ENCODE measurements at regions not wholly inside any gene's neighbourhood (a gene's known extent, or its start where the extent isn't known, plus 50 kb on each side); places are given as distances from the start of the nearest gene placed in this dataset.

- H3K36me3 ChIP-seq (ENCODE audit: insufficient read depth) = no peaks in the 10 kb centered on the region
- 81% methylated on average over 4 of the region's 4 CpGs for WGBS
- DNase-seq (ENCODE audit: extremely low spot score) = no peak
- no peaks in the 10 kb centered on the region for H3K4me1 ChIP-seq (ENCODE audit: insufficient read depth)
- no peak overlapping the region for H3K4me3 ChIP-seq (ENCODE audit: low read depth, low read length)
- H3K27ac ChIP-seq (ENCODE audit: low read depth) = no peak overlapping the region
Measured at GRCh38 chr10:121057269-121057668, 206.1 kb downstream of the WDR11 start.

DNA sequence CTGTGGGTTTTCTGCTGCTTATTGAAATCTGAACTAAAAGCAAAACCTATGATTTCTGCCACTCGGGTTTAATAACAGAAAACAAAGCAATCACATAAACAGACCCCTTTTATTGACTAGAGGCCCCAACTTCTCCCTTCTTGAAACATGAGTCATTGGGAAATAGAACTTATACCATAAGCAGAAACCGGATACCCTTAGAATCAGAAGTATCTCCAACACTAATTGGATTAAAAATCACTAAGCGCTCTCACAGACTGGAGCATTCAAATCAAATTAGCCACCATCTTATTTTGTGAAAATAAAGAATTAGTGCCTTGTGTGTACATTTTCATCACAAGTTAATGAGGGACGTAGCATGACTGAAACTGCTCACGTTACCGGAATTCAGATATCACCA is 206.9 kb downstream of the WDR11 start:
- DNase-seq (ENCODE audit: extremely low spot score) = no peak
- Histone ChIP-seq H3K27ac (ENCODE audit: low read depth) (no peak overlapping the region), H3K4me3 (ENCODE audit: low read depth, low read length) (no peak overlapping the region), H3K4me1 (ENCODE audit: insufficient read depth) (no peaks in the 10 kb centered on the region), H3K36me3 (ENCODE audit: insufficient read depth) (no peaks in the 10 kb centered on the region)
- WGBS = 87% methylated on average over 6 of the region's 6 CpGs

GRCh38 chr10:121059351-121059750 is 208.2 kb downstream of the WDR11 start:
- DNase-seq (ENCODE audit: extremely low spot score) = no peak
- Histone ChIP-seq H3K4me1 (ENCODE audit: insufficient read depth) (no peaks in the 10 kb centered on the region), H3K36me3 (ENCODE audit: insufficient read depth) (no peaks in the 10 kb centered on the region), H3K27ac (ENCODE audit: low read depth) (no peak overlapping the region), H3K4me3 (ENCODE audit: low read depth, low read length) (no peak overlapping the region)
- WGBS = 74% methylated on average over 4 of the region's 4 CpGs

GRCh38 chr10:121062115-121062514 is 211.0 kb downstream of the WDR11 start:
- H3K4me1 ChIP-seq (ENCODE audit: insufficient read depth) = no peaks in the 10 kb centered on the region
- 86% methylated on average over 3 of the region's 3 CpGs for WGBS
- H3K36me3 ChIP-seq (ENCODE audit: insufficient read depth) = no peaks in the 10 kb centered on the region
- no peak overlapping the region for H3K4me3 ChIP-seq (ENCODE audit: low read depth, low read length)
- no peak for DNase-seq (ENCODE audit: extremely low spot score)
- no peak overlapping the region for H3K27ac ChIP-seq (ENCODE audit: low read depth)

DNA sequence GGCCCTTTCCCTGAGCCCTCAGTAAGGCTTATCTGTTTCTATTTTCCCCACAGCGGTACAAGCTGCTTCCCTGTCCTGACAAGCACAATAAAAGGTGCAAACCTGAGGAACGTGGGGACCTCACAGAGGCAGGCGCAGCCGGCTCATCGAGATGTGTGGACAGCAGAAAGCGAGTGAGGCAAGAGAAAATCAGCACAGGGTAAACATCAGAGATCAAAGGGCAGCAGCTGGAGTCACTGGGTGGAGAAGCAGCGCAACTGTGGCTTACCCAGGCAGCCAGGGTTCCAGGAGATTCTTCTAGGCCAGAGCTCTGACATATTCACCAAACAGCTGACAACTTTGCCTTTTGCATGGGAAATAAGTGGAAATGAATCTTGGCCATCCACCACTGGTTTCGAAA is 212.6 kb downstream of the WDR11 start:
- 54% methylated on average over 8 of the region's 8 CpGs for WGBS
- no peak overlapping the region for H3K4me3 ChIP-seq (ENCODE audit: low read depth, low read length)
- no peaks in the 10 kb centered on the region for H3K4me1 ChIP-seq (ENCODE audit: insufficient read depth)
- no peak for DNase-seq (ENCODE audit: extremely low spot score)
- H3K36me3 ChIP-seq (ENCODE audit: insufficient read depth) = no peaks in the 10 kb centered on the region
- H3K27ac ChIP-seq (ENCODE audit: low read depth) = no peak overlapping the region

- H3K36me3 ChIP-seq (ENCODE audit: insufficient read depth) = no peaks in the 10 kb centered on the region
- H3K27ac ChIP-seq (ENCODE audit: low read depth) = no peak overlapping the region
- no peak overlapping the region for H3K4me3 ChIP-seq (ENCODE audit: low read depth, low read length)
- no peak for DNase-seq (ENCODE audit: extremely low spot score)
- no peaks in the 10 kb centered on the region for H3K4me1 ChIP-seq (ENCODE audit: insufficient read depth)
Measured at GRCh38 chr10:121064491-121064890, 213.3 kb downstream of the WDR11 start.

GRCh38 chr10:121065330-121065729 is 214.2 kb downstream of the WDR11 start:
- H3K4me1 ChIP-seq (ENCODE audit: insufficient read depth) = no peaks in the 10 kb centered on the region
- DNase-seq (ENCODE audit: extremely low spot score) = no peak
- no peak overlapping the region for H3K27ac ChIP-seq (ENCODE audit: low read depth)
- H3K36me3 ChIP-seq (ENCODE audit: insufficient read depth) = no peaks in the 10 kb centered on the region
- H3K4me3 ChIP-seq (ENCODE audit: low read depth, low read length) = no peak overlapping the region

DNA sequence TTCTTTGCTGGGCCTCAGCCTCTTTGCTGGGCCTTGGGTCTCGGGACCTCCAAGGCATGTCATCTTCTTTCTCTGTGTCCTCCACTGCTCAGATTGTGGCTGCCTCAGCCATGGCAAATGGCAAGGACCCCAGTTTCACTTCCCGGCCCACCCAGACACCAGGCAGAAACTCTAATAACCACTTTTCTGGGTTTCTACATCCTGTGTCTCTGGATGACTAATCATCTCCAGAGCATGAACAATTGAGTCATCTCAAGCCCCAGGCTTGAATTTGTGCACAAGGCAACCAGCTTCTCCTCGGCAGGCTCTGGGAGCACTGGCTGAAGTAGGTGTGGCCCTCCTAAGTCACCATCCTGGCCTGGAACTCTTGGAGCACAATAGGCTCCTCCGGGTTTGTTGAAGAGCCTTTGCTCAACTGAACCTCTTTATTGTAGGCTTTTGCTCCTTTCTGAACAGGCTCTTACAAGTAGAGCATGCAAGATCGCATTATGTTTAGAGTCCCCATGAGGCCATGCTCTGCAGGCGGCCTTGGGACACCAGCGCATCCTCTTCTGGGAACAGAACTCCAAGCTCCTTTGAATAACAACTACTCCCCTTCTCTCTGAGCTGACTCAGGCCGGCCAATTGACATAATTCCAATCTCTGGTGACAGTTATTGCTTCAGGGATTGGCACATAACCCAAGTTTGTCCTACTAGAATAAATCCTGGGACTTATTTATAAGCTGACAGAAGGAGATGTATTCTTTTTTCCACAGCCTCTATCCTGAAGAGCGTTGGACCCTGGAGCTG is 218.1 kb downstream of the WDR11 start:
- H3K36me3 ChIP-seq (ENCODE audit: insufficient read depth) = no peaks in the 10 kb centered on the region
- H3K4me3 ChIP-seq (ENCODE audit: low read depth, low read length) = no peak overlapping the region
- H3K27ac ChIP-seq (ENCODE audit: low read depth) = no peak overlapping the region
- WGBS = 85% methylated on average over 9 of the region's 9 CpGs
- DNase-seq (ENCODE audit: extremely low spot score) = no peak
- H3K4me1 ChIP-seq (ENCODE audit: insufficient read depth) = peaks cover 1% of the 10 kb centered on the region

- Histone ChIP-seq H3K4me1 (ENCODE audit: insufficient read depth) (peaks cover 1% of the 10 kb centered on the region), H3K36me3 (ENCODE audit: insufficient read depth) (no peaks in the 10 kb centered on the region), H3K4me3 (ENCODE audit: low read depth, low read length) (no peak overlapping the region), H3K27ac (ENCODE audit: low read depth) (no peak overlapping the region)
- DNase-seq (ENCODE audit: extremely low spot score) = no peak
- WGBS = 27% methylated on average over 6 of the region's 6 CpGs
Measured at GRCh38 chr10:121070275-121071070, 219.3 kb downstream of the WDR11 start.

DNA sequence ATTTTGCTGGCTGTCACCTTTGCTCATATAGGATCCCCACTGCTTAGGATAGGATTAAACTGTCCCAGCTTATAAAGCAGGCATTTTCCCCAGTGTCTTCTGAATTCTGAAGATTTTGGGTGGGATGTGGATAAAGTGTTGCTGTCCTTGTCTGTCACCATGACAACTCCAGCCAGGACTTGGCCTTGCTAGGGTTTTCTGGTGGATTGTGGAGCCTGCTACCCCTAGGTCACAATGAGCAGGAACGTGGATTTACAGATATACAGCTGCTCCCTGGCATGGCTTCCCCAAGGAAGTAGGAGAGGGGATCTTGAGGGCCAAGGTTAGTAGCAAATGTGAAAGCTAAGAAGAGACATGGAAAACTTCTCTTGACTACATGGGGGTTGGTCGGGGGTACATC is 220.7 kb downstream of the WDR11 start:
- Histone ChIP-seq H3K4me1 (ENCODE audit: insufficient read depth) (peaks cover 1% of the 10 kb centered on the region), H3K27ac (ENCODE audit: low read depth) (no peak overlapping the region)
- WGBS = 39% methylated on average over 2 of the region's 2 CpGs

GRCh38 chr10:121073728-121074127 is 222.6 kb downstream of the WDR11 start:
- Histone ChIP-seq H3K4me3 (ENCODE audit: low read depth, low read length) (no peak overlapping the region), H3K36me3 (ENCODE audit: insufficient read depth) (no peaks in the 10 kb centered on the region), H3K4me1 (ENCODE audit: insufficient read depth) (peaks cover 1% of the 10 kb centered on the region), H3K27ac (ENCODE audit: low read depth) (no peak overlapping the region)
- WGBS = 63% methylated on average over 5 of the region's 5 CpGs
- DNase-seq (ENCODE audit: extremely low spot score) = no peak

More for the DNA sequence above, 220.7 kb downstream of the WDR11 start:
- Histone ChIP-seq H3K36me3 (ENCODE audit: insufficient read depth) (no peaks in the 10 kb centered on the region), H3K4me3 (ENCODE audit: low read depth, low read length) (no peak overlapping the region)
- no peak for DNase-seq (ENCODE audit: extremely low spot score)

GRCh38 chr10:121076776-121077715 is 225.9 kb downstream of the WDR11 start:
- DNase-seq (ENCODE audit: extremely low spot score) = no peak
- H3K27ac ChIP-seq (ENCODE audit: low read depth) = no peak overlapping the region
- H3K36me3 ChIP-seq (ENCODE audit: insufficient read depth) = no peaks in the 10 kb centered on the region
- no peaks in the 10 kb centered on the region for H3K4me1 ChIP-seq (ENCODE audit: insufficient read depth)
- no peak overlapping the region for H3K4me3 ChIP-seq (ENCODE audit: low read depth, low read length)
- 64% methylated on average over 12 of the region's 12 CpGs for WGBS

- 72% methylated on average over 8 of the region's 8 CpGs for WGBS
- H3K36me3 ChIP-seq (ENCODE audit: insufficient read depth) = no peaks in the 10 kb centered on the region
- H3K27ac ChIP-seq (ENCODE audit: low read depth) = no peak overlapping the region
Measured at GRCh38 chr10:121078036-121078435, 226.9 kb downstream of the WDR11 start.

More at GRCh38 chr10:121078036-121078435, 226.9 kb downstream of the WDR11 start:
- Histone ChIP-seq H3K4me3 (ENCODE audit: low read depth, low read length) (no peak overlapping the region), H3K4me1 (ENCODE audit: insufficient read depth) (no peaks in the 10 kb centered on the region)
- no peak for DNase-seq (ENCODE audit: extremely low spot score)
